ENCODE measurements at regions not wholly inside any gene's neighbourhood (a gene's known extent, or its start where the extent isn't known, plus 50 kb on each side); places are given as distances from the start of the nearest gene placed in this dataset.

- no peak overlapping the region for H3K4me3 ChIP-seq
- H3K4me1 ChIP-seq = peaks cover 0 to 8% (median 6%) of the 10 kb centered on the region in 4 donors
- 26 to 33% methylated on average over 3 to 5 of the region's 5 CpGs for WGBS, 2 donors (ENCODE audit: low coverage in 1 of 2)
- DNase-seq = no peak
- in situ Hi-C loops (cut with MboI; ENCODE audit: low pct_ligation_motif_present in 1 of 4, low pct_unique_long_range_greater_than_20kb in 1 of 4, low sequenced_read_pairs in 3 of 4) (no loop called here), intact Hi-C loops (cut with DNase I; ENCODE audit: low total_unique reads) (no loop called here)
- no peaks in the 10 kb centered on the region for H3K27me3 ChIP-seq
- TF ChIP-seq POLR2A (IDR thresholded peaks at IDR 0.05) (no peak), POLR2AphosphoS5 (IDR thresholded peaks at IDR 0.05) (no peak), EP300 (IDR thresholded peaks at IDR 0.05; ENCODE audit: low read depth) (no peak)
- TF ChIP-seq, protein P1, sequence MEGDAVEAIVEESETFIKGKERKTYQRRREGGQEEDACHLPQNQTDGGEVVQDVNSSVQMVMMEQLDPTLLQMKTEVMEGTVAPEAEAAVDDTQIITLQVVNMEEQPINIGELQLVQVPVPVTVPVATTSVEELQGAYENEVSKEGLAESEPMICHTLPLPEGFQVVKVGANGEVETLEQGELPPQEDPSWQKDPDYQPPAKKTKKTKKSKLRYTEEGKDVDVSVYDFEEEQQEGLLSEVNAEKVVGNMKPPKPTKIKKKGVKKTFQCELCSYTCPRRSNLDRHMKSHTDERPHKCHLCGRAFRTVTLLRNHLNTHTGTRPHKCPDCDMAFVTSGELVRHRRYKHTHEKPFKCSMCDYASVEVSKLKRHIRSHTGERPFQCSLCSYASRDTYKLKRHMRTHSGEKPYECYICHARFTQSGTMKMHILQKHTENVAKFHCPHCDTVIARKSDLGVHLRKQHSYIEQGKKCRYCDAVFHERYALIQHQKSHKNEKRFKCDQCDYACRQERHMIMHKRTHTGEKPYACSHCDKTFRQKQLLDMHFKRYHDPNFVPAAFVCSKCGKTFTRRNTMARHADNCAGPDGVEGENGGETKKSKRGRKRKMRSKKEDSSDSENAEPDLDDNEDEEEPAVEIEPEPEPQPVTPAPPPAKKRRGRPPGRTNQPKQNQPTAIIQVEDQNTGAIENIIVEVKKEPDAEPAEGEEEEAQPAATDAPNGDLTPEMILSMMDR (IDR thresholded peaks at IDR 0.05) = no peak
- peak overlapping the region in 2 of 4 donors; percentile 25 to 45 for H3K27ac ChIP-seq
- H3K36me3 ChIP-seq = no peaks in the 10 kb centered on the region
- H3K9me3 ChIP-seq = no peaks in the 10 kb centered on the region
These were observed 248.0 kb upstream of the THBS1 start for GRCh38 chr15:39332846-39333245.

DNA sequence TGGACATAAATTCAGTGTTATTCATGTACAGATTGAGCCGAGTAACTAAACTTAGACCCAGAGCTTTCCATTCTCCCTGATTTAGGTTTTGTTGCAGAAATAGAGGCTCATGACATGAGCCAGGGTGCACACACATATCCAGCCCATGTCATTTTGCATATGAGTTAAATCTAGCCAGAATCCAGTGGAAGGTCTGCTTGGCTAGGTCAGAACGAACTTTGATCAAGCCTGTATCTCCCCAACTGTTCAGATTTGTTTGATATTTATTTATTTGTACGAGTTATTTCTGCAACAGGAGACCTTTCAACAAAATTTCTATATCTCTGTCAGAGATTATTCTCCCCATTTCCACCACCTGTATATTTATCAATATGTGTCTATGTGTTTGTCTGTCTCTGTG, 247.5 kb upstream of the THBS1 start:
- Histone ChIP-seq H3K4me1 (peaks cover 0 to 8% (median 6%) of the 10 kb centered on the region in 4 donors), H3K27me3 (no peaks in the 10 kb centered on the region), H3K36me3 (no peaks in the 10 kb centered on the region), H3K27ac (peak overlapping the region in 1 of 4 donors; percentile 45), H3K9me3 (no peaks in the 10 kb centered on the region), H3K4me3 (no peak overlapping the region)
- in situ Hi-C loops (cut with MboI; ENCODE audit: low pct_ligation_motif_present in 1 of 4, low pct_unique_long_range_greater_than_20kb in 1 of 4, low sequenced_read_pairs in 3 of 4) (no loop called here), intact Hi-C loops (cut with DNase I; ENCODE audit: low total_unique reads) (no loop called here)
- no peak for DNase-seq
- 65 to 67% methylated on average over 3 of the region's 3 CpGs for WGBS, 2 donors (ENCODE audit: low coverage in 1 of 2)
- TF ChIP-seq EP300 (IDR thresholded peaks at IDR 0.05; ENCODE audit: low read depth) (no peak), POLR2AphosphoS5 (IDR thresholded peaks at IDR 0.05) (no peak), POLR2A (IDR thresholded peaks at IDR 0.05) (no peak)
- TF ChIP-seq, protein P1 (IDR thresholded peaks at IDR 0.05) = no peak

- H3K4me1 ChIP-seq = peaks cover 0 to 8% (median 6%) of the 10 kb centered on the region in 4 donors
- H3K9me3 ChIP-seq = no peaks in the 10 kb centered on the region
- DNase-seq = no peak
- peak overlapping the region in 2 of 4 donors; percentile 51 to 74 for H3K27ac ChIP-seq
- TF ChIP-seq POLR2AphosphoS5 (IDR thresholded peaks at IDR 0.05) (no peak), EP300 (IDR thresholded peaks at IDR 0.05; ENCODE audit: low read depth) (no peak), POLR2A (IDR thresholded peaks at IDR 0.05) (no peak)
- TF ChIP-seq, protein P1 (IDR thresholded peaks at IDR 0.05) = no peak
- H3K4me3 ChIP-seq = no peak overlapping the region
- H3K27me3 ChIP-seq = no peaks in the 10 kb centered on the region
- in situ Hi-C loops (cut with MboI; ENCODE audit: low pct_ligation_motif_present in 1 of 4, low pct_unique_long_range_greater_than_20kb in 1 of 4, low sequenced_read_pairs in 3 of 4) = no loop called here
- WGBS, 2 donors (ENCODE audit: low coverage in 1 of 2) = 78 to 90% methylated on average over 4 of the region's 4 CpGs
- H3K36me3 ChIP-seq = no peaks in the 10 kb centered on the region
- intact Hi-C loops (cut with DNase I; ENCODE audit: low total_unique reads) = no loop called here
These were observed 247.0 kb upstream of the THBS1 start for GRCh38 chr15:39333896-39334295.

GRCh38 chr15:39336926-39337325, 244.0 kb upstream of the THBS1 start:
- no peak for DNase-seq
- H3K4me3 ChIP-seq = no peak overlapping the region
- no peaks in the 10 kb centered on the region for H3K27me3 ChIP-seq
- 57 to 80% methylated on average over 5 of the region's 5 CpGs for WGBS, 2 donors (ENCODE audit: low coverage in 1 of 2)
- TF ChIP-seq EP300 (IDR thresholded peaks at IDR 0.05; ENCODE audit: low read depth) = no peak
- TF ChIP-seq POLR2A (IDR thresholded peaks at IDR 0.05) = no peak
- TF ChIP-seq, protein P1 (IDR thresholded peaks at IDR 0.05) = no peak
- no peak for TF ChIP-seq POLR2AphosphoS5 (IDR thresholded peaks at IDR 0.05)
- no peak overlapping the region for H3K27ac ChIP-seq
- no peaks in the 10 kb centered on the region for H3K36me3 ChIP-seq
- intact Hi-C loops (cut with DNase I; ENCODE audit: low total_unique reads) (no loop called here), in situ Hi-C loops (cut with MboI; ENCODE audit: low pct_ligation_motif_present in 1 of 4, low pct_unique_long_range_greater_than_20kb in 1 of 4, low sequenced_read_pairs in 3 of 4) (no loop called here)
- H3K9me3 ChIP-seq = no peaks in the 10 kb centered on the region
- peaks cover 0 to 8% (median 6%) of the 10 kb centered on the region in 4 donors for H3K4me1 ChIP-seq

All from transverse colon (tissue), 4 donors.